ENCODE measurements at regions not wholly inside any gene's neighbourhood (a gene's known extent, or its start where the extent isn't known, plus 50 kb on each side); places are given as distances from the start of the nearest gene placed in this dataset.
"Not testable (repeated sequence)": the region's sequence is repeated elsewhere in the genome, so short reads cannot be mapped to it uniquely, and the experiment has no call there.

- intact Hi-C loops (cut with DNase I, micrococcal nuclease) = no loop called here
- H3K9me3 ChIP-seq = peaks cover 26% of the 10 kb centered on the region
- no peaks in the 10 kb centered on the region for H3K4me1 ChIP-seq (ENCODE audit: low read depth)
- TF ChIP-seq CTCF (IDR thresholded peaks at IDR 0.05) = no peak
- H3K4me3 ChIP-seq = no peak overlapping the region
- DNase-seq = no peak
- H3K36me3 ChIP-seq (ENCODE audit: low read depth) = no peaks in the 10 kb centered on the region
- ATAC-seq = no peak
These were observed 188.7 kb downstream of the ZNF716 start for GRCh38 chr7:57638666-57639065.

GRCh38 chr7:57641521-57642067 is 191.6 kb downstream of the ZNF716 start:
- intact Hi-C loops (cut with DNase I, micrococcal nuclease) = no loop called here
- no peaks in the 10 kb centered on the region for H3K36me3 ChIP-seq (ENCODE audit: low read depth)
- no peak for ATAC-seq
- peaks cover 46% of the 10 kb centered on the region for H3K9me3 ChIP-seq
- no peaks in the 10 kb centered on the region for H3K4me1 ChIP-seq (ENCODE audit: low read depth)
- DNase-seq = peak in 1 of 3 donors; percentile 18
- no peak for TF ChIP-seq CTCF (IDR thresholded peaks at IDR 0.05)
- no peak overlapping the region for H3K4me3 ChIP-seq

- Histone ChIP-seq H3K36me3 (ENCODE audit: low read depth) (no peaks in the 10 kb centered on the region), H3K4me1 (ENCODE audit: low read depth) (no peaks in the 10 kb centered on the region), H3K9me3 (peaks cover 54% of the 10 kb centered on the region), H3K4me3 (no peak overlapping the region)
- TF ChIP-seq CTCF (IDR thresholded peaks at IDR 0.05) = no peak
- DNase-seq (peak in 1 of 3 donors; percentile 19), ATAC-seq (no peak)
- intact Hi-C loops (cut with DNase I, micrococcal nuclease) = no loop called here
These were observed 192.8 kb downstream of the ZNF716 start for GRCh38 chr7:57642730-57643129.

- ATAC-seq (no peak), DNase-seq (peak in 1 of 3 donors; percentile 31)
- H3K4me3 ChIP-seq = no peak overlapping the region
- no peaks in the 10 kb centered on the region for H3K36me3 ChIP-seq (ENCODE audit: low read depth)
- no peaks in the 10 kb centered on the region for H3K4me1 ChIP-seq (ENCODE audit: low read depth)
- no peak for TF ChIP-seq CTCF (IDR thresholded peaks at IDR 0.05)
- H3K9me3 ChIP-seq = peaks cover 70% of the 10 kb centered on the region
- intact Hi-C loops (cut with DNase I, micrococcal nuclease) = no loop called here
These were observed 196.4 kb downstream of the ZNF716 start for GRCh38 chr7:57646219-57646900.

- no peak for DNase-seq
- no peak for ATAC-seq
- Histone ChIP-seq H3K36me3 (ENCODE audit: low read depth) (no peaks in the 10 kb centered on the region), H3K4me1 (ENCODE audit: low read depth) (no peaks in the 10 kb centered on the region), H3K4me3 (no peak overlapping the region), H3K9me3 (peaks cover 70% of the 10 kb centered on the region)
- intact Hi-C loops (cut with DNase I, micrococcal nuclease) = no loop called here
- TF ChIP-seq CTCF (IDR thresholded peaks at IDR 0.05) = no peak
These were observed 196.9 kb downstream of the ZNF716 start for GRCh38 chr7:57646901-57647246.

- H3K9me3 ChIP-seq = peaks cover 70% of the 10 kb centered on the region
- intact Hi-C loops (cut with DNase I, micrococcal nuclease) = not testable (repeated sequence)
These were observed 200.4 kb downstream of the ZNF716 start for GRCh38 chr7:57650401-57650800.

More at GRCh38 chr7:57650401-57650800, 200.4 kb downstream of the ZNF716 start:
- not testable (repeated sequence) for H3K36me3 ChIP-seq (ENCODE audit: low read depth); H3K4me1 ChIP-seq (ENCODE audit: low read depth); H3K4me3 ChIP-seq; ATAC-seq; DNase-seq
